Esophagus squamous epithelium (tissue), 4 donors: ENCODE measurements at regions not wholly inside any gene's neighbourhood (a gene's known extent, or its start where the extent isn't known, plus 50 kb on each side); places are given as distances from the start of the nearest gene placed in this dataset.

Experiments used
- POLR2A ChIP-seq, 4 donors: fragments of 450-650 bp; IDR thresholded peaks; one replicate each; pipeline ENCODE4 v1.6.1; 2017; ENCODE audit warnings: antibody characterized with exemption in 4 of 4, mild to moderate bottlenecking in 4 of 4, moderate library complexity in 3 of 4
- TF ChIP-seq, protein P1 (sequence below), 6 experiments: fragments of 450-650 bp in 4 of 6; fragments of 200-600 bp in 2 of 6; sonication (generic) in 2 of 6; IDR thresholded peaks; one replicate each; pipeline ENCODE4 v1.5.1; 2016 to 2019; ENCODE audit warnings: antibody characterized with exemption in 6 of 6, mild to moderate bottlenecking in 4 of 6, moderate library complexity in 4 of 6

GRCh38 chr4:104751468-104751867, 256.8 kb upstream of the CXXC4 start:
- TF ChIP-seq, protein P1, sequence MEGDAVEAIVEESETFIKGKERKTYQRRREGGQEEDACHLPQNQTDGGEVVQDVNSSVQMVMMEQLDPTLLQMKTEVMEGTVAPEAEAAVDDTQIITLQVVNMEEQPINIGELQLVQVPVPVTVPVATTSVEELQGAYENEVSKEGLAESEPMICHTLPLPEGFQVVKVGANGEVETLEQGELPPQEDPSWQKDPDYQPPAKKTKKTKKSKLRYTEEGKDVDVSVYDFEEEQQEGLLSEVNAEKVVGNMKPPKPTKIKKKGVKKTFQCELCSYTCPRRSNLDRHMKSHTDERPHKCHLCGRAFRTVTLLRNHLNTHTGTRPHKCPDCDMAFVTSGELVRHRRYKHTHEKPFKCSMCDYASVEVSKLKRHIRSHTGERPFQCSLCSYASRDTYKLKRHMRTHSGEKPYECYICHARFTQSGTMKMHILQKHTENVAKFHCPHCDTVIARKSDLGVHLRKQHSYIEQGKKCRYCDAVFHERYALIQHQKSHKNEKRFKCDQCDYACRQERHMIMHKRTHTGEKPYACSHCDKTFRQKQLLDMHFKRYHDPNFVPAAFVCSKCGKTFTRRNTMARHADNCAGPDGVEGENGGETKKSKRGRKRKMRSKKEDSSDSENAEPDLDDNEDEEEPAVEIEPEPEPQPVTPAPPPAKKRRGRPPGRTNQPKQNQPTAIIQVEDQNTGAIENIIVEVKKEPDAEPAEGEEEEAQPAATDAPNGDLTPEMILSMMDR (IDR thresholded peaks at IDR 0.05) = no peak
- no peak for TF ChIP-seq POLR2A (IDR thresholded peaks at IDR 0.05)
